ENCODE measurements at regions not wholly inside any gene's neighbourhood (a gene's known extent, or its start where the extent isn't known, plus 50 kb on each side); places are given as distances from the start of the nearest gene placed in this dataset.

GRCh38 chr9:75642522-75642921, 248.0 kb upstream of the PCSK5 start:
- no peak for TF ChIP-seq CTCF (conservative IDR thresholded peaks at IDR 0.05 in 1 of 2, IDR thresholded peaks at IDR 0.05 in 1 of 2; ENCODE audit: extremely low read depth in 1 of 2, insufficient read depth in 1 of 2, low read depth in 1 of 2, low read length in 2 of 2)
- TF ChIP-seq EZH2 (IDR thresholded peaks at IDR 0.05; ENCODE audit: borderline replicate concordance, low read length), result no peak
